Left lung (tissue), 4 donors: ENCODE measurements at regions not wholly inside any gene's neighbourhood (a gene's known extent, or its start where the extent isn't known, plus 50 kb on each side); places are given as distances from the start of the nearest gene placed in this dataset.
A peak's percentile ranks its signal among the peaks of the same experiment; 100 is the strongest.

ENCODE experiments used
- ATAC-seq: fragments of 200-7000 bp; cut with Tn5 transposase; one replicate; pipeline ENCODE4 v1.9.1; 2020; ENCODE audit warnings: moderate library complexity
- DNase-seq, 4 donors: peaks; one replicate each; pipeline ENCODE4 v3.0.0-alpha.2; 2013 to 2020
- H3K27ac ChIP-seq, 2 donors: fragments of 200-600 bp; sonication (generic) in 1 of 2; one replicate each; pipeline versions ENCODE4 v1.5.0 to v1.8.0; 2020 to 2021
- H3K27me3 ChIP-seq, 2 donors: fragments of 200-600 bp; sonication (generic) in 1 of 2; one replicate each; pipeline versions ENCODE4 v1.5.0 to v1.8.0; 2020 to 2021
- H3K36me3 ChIP-seq, 2 donors: fragments of 200-600 bp; sonication (generic) in 1 of 2; one replicate each; pipeline versions ENCODE4 v1.5.0 to v1.8.0; 2020 to 2021
- H3K4me1 ChIP-seq, 2 donors: fragments of 200-600 bp; one replicate each; pipeline ENCODE4 v1.8.0; 2021
- H3K4me3 ChIP-seq, 2 donors: fragments of 200-600 bp; sonication (generic) in 1 of 2; one replicate each; pipeline versions ENCODE4 v1.5.0 to v1.8.0; 2020 to 2021; ENCODE audit warnings: mild to moderate bottlenecking in 1 of 2
- H3K9me3 ChIP-seq, 2 donors: fragments of 200-600 bp; sonication (generic) in 1 of 2; one replicate each; pipeline versions ENCODE4 v1.5.0 to v1.8.0; 2020 to 2021
- intact Hi-C, 2 donors: fragments of 100-400 bp; cut with DNase I; formaldehyde crosslinking; loops; one replicate each; pipeline versions ENCODE4 v1.11.2 to v1.14.2; 2022
- TF ChIP-seq, protein P1 (sequence below), 2 donors: fragments of 200-600 bp; sonication (generic) in 1 of 2; IDR thresholded peaks; one replicate each; pipeline versions ENCODE4 v1.5.0 to v1.8.0; 2021; ENCODE audit warnings: antibody characterized with exemption in 2 of 2
- donor health status: DM: no; HTN: yes; CAD: no.
- donor health status: DM: no; HTN: no; CAD: no.

DNA sequence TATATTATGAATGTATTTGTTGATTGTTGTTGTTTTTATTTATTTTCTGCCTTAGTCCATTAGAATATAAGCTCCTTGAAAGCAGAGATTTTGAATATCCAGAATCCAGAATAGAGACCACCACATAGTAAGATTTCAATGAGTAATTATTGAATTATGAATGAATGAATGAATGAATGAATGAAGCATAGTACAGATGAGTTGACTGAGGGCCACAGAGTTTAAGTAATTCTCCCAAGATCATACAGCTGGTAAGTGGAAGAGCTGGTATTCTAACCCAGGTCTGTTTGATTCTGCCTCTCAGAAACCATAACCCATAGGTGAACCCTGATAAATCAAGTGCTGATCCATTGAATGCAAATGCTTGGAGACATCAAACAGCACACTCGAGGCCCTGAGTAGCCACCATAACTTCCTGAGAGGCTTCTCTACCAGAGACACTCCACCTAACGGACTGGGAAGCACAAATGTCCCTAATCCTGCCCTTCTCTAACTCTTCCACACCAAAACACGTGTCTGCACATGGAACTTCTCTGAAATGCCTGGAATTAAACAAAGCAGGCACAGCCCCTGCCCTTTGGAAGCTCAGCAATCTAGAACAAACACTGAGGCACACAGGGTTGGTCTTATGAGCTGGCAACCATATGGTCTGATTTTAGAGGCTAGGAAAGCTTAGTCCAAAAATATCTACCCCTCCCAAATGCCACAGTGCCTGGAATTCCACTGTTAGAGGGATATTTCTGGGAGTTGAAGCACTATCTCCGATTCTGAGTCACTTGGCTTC is 190.1 kb downstream of the FOXO1 start:
- intact Hi-C loops, result no loop called here
- DNase-seq (no peak), ATAC-seq (no peak)
- H3K9me3 ChIP-seq, result no peaks in the 10 kb centered on the region
- H3K27ac ChIP-seq, result no peak overlapping the region
- no peaks in the 10 kb centered on the region for H3K27me3 ChIP-seq
- TF ChIP-seq, protein P1, sequence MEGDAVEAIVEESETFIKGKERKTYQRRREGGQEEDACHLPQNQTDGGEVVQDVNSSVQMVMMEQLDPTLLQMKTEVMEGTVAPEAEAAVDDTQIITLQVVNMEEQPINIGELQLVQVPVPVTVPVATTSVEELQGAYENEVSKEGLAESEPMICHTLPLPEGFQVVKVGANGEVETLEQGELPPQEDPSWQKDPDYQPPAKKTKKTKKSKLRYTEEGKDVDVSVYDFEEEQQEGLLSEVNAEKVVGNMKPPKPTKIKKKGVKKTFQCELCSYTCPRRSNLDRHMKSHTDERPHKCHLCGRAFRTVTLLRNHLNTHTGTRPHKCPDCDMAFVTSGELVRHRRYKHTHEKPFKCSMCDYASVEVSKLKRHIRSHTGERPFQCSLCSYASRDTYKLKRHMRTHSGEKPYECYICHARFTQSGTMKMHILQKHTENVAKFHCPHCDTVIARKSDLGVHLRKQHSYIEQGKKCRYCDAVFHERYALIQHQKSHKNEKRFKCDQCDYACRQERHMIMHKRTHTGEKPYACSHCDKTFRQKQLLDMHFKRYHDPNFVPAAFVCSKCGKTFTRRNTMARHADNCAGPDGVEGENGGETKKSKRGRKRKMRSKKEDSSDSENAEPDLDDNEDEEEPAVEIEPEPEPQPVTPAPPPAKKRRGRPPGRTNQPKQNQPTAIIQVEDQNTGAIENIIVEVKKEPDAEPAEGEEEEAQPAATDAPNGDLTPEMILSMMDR (IDR thresholded peaks at IDR 0.05), result no peak
- H3K4me3 ChIP-seq, result no peak overlapping the region
- peaks cover 0 to 21% of the 10 kb centered on the region in 2 donors for H3K4me1 ChIP-seq
- no peaks in the 10 kb centered on the region for H3K36me3 ChIP-seq

DNA sequence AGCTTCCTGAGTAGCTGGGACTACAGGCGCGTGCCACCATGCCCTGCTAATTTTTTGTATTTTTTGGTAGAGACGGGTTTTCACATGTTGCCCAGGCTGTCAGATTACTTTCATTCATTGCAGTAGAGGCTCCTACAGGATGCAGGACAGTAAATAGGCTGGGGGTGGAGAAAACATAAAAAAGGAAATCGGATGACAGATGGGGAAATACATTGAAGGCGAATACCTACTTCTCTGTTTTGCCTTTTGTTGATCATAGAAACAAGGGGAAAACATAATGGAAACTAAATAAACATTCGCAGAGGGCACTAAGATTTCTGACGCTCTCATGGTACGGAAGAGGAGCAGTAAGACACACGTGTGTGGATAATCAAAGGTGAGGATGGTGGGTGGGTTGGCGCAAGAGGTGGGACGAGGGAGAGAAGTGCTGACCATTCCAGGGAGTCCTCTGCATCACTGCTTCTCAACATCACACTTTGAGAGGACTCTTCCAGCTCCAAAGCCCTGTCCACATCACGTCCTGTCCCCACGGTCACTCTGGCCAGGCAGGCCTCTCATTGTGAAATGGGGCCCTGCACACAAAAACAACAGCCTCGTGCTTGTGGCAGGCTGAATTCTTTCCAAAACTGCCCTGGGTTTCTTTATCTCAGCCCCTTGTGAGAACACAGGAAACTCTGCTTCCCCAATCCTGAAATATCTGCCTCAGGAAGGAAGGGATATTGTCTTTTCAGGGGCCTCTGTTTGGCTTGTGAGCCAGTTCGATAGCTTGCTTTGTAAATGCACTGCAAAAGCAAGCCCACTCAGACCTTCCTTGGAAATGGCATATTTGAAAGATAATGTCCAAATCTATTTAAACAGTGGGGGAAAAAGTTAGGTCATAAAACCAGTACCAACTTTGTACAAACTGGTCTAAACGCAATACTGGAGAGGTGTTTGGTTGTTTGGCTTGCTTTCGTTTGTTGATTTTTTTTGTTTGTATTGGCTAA is 188.5 kb downstream of the FOXO1 start:
- Histone ChIP-seq H3K36me3 (no peaks in the 10 kb centered on the region), H3K9me3 (no peaks in the 10 kb centered on the region), H3K27me3 (no peaks in the 10 kb centered on the region), H3K4me3 (no peak overlapping the region), H3K4me1 (peaks cover 0 to 21% of the 10 kb centered on the region in 2 donors), H3K27ac (peak overlapping the region in 1 of 2 donors; percentile 64)
- peak; percentile 52 for ATAC-seq
- intact Hi-C loops, result no loop called here
- DNase-seq, result peak in 1 of 4 donors; percentile 21
- TF ChIP-seq, protein P1 (IDR thresholded peaks at IDR 0.05), result no peak

DNA sequence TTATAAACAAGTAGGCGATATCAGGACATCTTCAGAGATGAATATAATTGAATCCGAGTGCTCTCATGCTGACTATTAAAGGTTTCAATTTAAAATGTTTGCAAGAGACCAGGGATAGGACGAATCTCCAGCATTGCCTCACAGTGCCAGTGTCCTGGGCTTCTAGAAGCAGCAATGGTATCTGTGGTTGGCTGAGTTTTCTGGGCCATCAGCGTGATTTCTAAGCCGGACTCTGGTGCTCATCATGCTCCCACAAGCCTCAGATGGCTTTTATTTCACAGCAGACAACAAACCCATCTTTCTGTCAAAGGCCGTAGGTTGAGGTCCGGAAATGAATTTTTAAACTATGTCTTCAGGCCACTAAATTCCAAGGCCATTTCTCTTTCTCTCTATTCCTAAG is 187.7 kb downstream of the FOXO1 start:
- Histone ChIP-seq H3K27ac (no peak overlapping the region), H3K27me3 (no peaks in the 10 kb centered on the region), H3K4me3 (no peak overlapping the region), H3K9me3 (no peaks in the 10 kb centered on the region), H3K4me1 (peaks cover 0 to 21% of the 10 kb centered on the region in 2 donors), H3K36me3 (no peaks in the 10 kb centered on the region)
- no peak for ATAC-seq
- intact Hi-C loops, result no loop called here
- DNase-seq, result no peak
- TF ChIP-seq, protein P1 (IDR thresholded peaks at IDR 0.05), result no peak

DNA sequence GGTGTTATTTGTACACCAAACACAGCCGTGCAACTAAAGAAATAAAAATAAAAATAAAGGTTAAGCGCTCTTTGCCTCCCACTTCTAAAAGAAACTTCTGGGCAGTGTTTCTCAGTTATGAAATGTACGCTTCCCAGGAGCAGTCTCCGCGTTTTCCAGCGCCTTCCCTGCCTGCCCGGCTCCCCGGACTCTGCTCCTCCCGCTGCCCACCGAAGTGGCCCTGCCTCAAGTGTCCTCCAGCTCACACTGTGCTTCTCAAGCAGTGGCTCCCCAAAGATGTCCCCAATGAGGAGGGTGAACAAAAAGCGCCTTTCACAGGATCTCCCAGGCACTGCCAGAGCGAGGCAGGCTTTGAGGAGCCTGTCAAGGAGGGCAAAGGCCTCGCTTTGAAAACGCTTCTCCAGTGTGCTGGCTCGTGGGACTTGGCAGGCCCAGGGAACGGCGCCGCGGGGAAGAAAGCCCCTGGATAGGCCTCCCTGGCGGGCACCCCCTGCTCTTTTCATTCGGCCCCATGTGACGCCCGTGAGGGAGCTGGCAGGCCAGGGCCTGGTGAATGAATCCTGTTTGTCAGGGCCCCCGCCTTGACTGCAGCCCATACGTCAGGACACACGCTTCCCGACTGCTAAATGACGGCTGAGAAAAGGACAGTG is 187.1 kb downstream of the FOXO1 start:
- Histone ChIP-seq H3K4me3 (no peak overlapping the region), H3K27me3 (no peaks in the 10 kb centered on the region), H3K27ac (no peak overlapping the region), H3K9me3 (no peaks in the 10 kb centered on the region), H3K36me3 (no peaks in the 10 kb centered on the region), H3K4me1 (peaks cover 0 to 21% of the 10 kb centered on the region in 2 donors)
- DNase-seq (peak in 1 of 4 donors; percentile 75), ATAC-seq (no peak)
- intact Hi-C loops, result no loop called here
- TF ChIP-seq, protein P1 (IDR thresholded peaks at IDR 0.05), result no peak
